GM18858 (cell line): ENCODE measurements at regions not wholly inside any gene's neighbourhood (a gene's known extent, or its start where the extent isn't known, plus 50 kb on each side); places are given as distances from the start of the nearest gene placed in this dataset.

ENCODE experiments used
- ATAC-seq: cut with Tn5 transposase; IDR thresholded peaks from one replicate; pipeline ENCODE4 v1.9.1; 2021; ENCODE audit not compliant: unreplicated experiment

- ATAC-seq, result no peak
Observed at GRCh38 chr1:181863736-181864135, 197.8 kb downstream of the ZNF648 start.

GRCh38 chr1:181863006-181863405 is 198.5 kb downstream of the ZNF648 start:
- no peak for ATAC-seq

GRCh38 chr1:181858135-181858534 is 203.4 kb downstream of the ZNF648 start:
- ATAC-seq, result no peak
